Right atrium auricular region (tissue), 2 donors: ENCODE measurements at regions not wholly inside any gene's neighbourhood (a gene's known extent, or its start where the extent isn't known, plus 50 kb on each side); places are given as distances from the start of the nearest gene placed in this dataset.
A peak's percentile ranks its signal among the peaks of the same experiment; 100 is the strongest.

ENCODE experiments used
- DNase-seq: peaks from one replicate; pipeline ENCODE4 v3.0.0-alpha.2; 2019; ENCODE audit warnings: low spot score
- H3K27ac ChIP-seq, 2 donors: fragments of 200-600 bp; sonication (generic); 1 replicate in 1 of 2; 2 replicates in 1 of 2; pipeline ENCODE4 v1.5.1; 2016 to 2019
- H3K27me3 ChIP-seq, 2 donors: fragments of 200-600 bp; sonication (generic); one replicate each; pipeline versions ENCODE4 v1.5.1 to v1.6.0; 2017 to 2019
- H3K36me3 ChIP-seq: fragments of 200-600 bp; sonication (generic); one replicate; pipeline ENCODE4 v1.5.1; 2016
- H3K4me1 ChIP-seq, 2 donors: fragments of 200-600 bp; sonication (generic); one replicate each; pipeline versions ENCODE4 v1.5.1 to v1.6.0; 2017 to 2019
- H3K4me3 ChIP-seq, 2 donors: fragments of 200-600 bp; sonication (generic); 1 replicate in 1 of 2; 2 replicates in 1 of 2; pipeline ENCODE4 v1.5.1; 2017 to 2019; ENCODE audit warnings: mild to moderate bottlenecking in 1 of 2, moderate library complexity in 1 of 2
- H3K9me3 ChIP-seq, 2 donors: fragments of 200-600 bp; sonication (generic); one replicate each; pipeline ENCODE4 v1.5.1; 2019
- TF ChIP-seq, protein P1 (sequence below), 2 donors: fragments of 200-600 bp; sonication (generic); IDR thresholded peaks; one replicate each; pipeline ENCODE4 v1.5.1; 2019; ENCODE audit warnings: antibody characterized with exemption in 2 of 2

DNA sequence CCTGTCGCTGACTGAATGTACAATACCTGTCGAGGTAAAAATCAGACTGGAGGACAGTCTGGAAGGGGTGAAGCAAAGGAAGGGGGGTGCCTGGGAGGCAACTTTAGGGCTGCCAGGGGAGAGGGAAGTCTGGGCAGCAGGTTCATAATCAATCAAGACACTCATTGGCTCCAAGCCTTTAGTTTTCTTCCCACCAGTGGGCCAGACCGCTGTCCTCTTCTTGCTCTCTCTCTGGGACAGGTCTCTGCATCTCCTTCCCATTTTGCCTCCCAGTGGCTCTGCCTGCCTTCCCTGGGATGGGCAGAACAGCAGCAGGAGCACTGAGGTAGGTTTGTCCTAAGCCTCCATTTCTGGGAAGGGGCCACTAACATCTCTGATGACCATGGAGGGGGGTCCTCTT lies 206.5 kb downstream of the TTC8 start:
- Histone ChIP-seq H3K27me3 (peaks cover 0 to 9% of the 10 kb centered on the region in 2 donors), H3K9me3 (peaks cover 0 to 5% of the 10 kb centered on the region in 2 donors), H3K36me3 (no peaks in the 10 kb centered on the region), H3K4me1 (peaks cover 0 to 13% of the 10 kb centered on the region in 2 donors), H3K27ac (no peak overlapping the region), H3K4me3 (no peak overlapping the region)
- no peak for DNase-seq
- TF ChIP-seq, protein P1, sequence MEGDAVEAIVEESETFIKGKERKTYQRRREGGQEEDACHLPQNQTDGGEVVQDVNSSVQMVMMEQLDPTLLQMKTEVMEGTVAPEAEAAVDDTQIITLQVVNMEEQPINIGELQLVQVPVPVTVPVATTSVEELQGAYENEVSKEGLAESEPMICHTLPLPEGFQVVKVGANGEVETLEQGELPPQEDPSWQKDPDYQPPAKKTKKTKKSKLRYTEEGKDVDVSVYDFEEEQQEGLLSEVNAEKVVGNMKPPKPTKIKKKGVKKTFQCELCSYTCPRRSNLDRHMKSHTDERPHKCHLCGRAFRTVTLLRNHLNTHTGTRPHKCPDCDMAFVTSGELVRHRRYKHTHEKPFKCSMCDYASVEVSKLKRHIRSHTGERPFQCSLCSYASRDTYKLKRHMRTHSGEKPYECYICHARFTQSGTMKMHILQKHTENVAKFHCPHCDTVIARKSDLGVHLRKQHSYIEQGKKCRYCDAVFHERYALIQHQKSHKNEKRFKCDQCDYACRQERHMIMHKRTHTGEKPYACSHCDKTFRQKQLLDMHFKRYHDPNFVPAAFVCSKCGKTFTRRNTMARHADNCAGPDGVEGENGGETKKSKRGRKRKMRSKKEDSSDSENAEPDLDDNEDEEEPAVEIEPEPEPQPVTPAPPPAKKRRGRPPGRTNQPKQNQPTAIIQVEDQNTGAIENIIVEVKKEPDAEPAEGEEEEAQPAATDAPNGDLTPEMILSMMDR (IDR thresholded peaks at IDR 0.05), result no peak

DNA sequence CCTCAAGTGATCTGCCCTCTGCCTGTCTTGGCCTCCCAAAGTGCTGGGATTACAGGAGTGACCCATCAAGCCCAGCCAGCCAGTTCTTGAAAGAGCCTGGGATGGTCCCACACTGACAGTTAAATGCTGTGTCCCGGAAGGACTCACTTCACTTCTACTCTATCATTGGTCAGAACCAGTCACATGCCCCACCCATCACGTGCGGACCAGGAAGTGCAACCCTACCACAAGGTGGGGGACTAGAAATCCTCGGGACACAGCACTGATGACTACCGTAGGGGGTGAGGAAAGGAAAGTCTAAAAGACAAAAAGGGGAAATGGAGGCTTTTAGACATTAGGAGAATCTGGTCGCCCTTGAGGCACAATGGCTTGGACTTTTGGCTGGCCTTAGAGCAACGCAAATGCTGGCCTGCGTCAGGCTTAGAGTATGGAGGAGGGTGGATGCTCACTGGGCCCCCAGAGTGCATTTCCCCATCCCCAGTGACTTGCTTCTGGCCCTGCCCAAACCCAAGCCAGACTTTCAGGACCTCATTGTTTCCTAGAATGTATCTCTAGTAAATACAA lies 207.7 kb downstream of the TTC8 start:
- no peak for DNase-seq
- H3K4me3 ChIP-seq, result no peak overlapping the region
- peaks cover 0 to 5% of the 10 kb centered on the region in 2 donors for H3K4me1 ChIP-seq
- no peaks in the 10 kb centered on the region for H3K27me3 ChIP-seq
- TF ChIP-seq, protein P1 (IDR thresholded peaks at IDR 0.05), result no peak
- H3K36me3 ChIP-seq, result no peaks in the 10 kb centered on the region
- H3K9me3 ChIP-seq, result peaks cover 0 to 5% of the 10 kb centered on the region in 2 donors
- no peak overlapping the region for H3K27ac ChIP-seq

GRCh38 chr14:89033756-89034155 lies 209.3 kb downstream of the TTC8 start:
- H3K27ac ChIP-seq, result no peak overlapping the region
- no peak overlapping the region for H3K4me3 ChIP-seq
- H3K4me1 ChIP-seq, result no peaks in the 10 kb centered on the region
- H3K36me3 ChIP-seq, result no peaks in the 10 kb centered on the region
- peaks cover 0 to 1% of the 10 kb centered on the region in 2 donors for H3K9me3 ChIP-seq
- H3K27me3 ChIP-seq, result no peaks in the 10 kb centered on the region
- no peak for DNase-seq
- TF ChIP-seq, protein P1 (IDR thresholded peaks at IDR 0.05), result no peak

GRCh38 chr14:89036371-89036770 lies 211.9 kb downstream of the TTC8 start:
- H3K36me3 ChIP-seq, result no peaks in the 10 kb centered on the region

DNA sequence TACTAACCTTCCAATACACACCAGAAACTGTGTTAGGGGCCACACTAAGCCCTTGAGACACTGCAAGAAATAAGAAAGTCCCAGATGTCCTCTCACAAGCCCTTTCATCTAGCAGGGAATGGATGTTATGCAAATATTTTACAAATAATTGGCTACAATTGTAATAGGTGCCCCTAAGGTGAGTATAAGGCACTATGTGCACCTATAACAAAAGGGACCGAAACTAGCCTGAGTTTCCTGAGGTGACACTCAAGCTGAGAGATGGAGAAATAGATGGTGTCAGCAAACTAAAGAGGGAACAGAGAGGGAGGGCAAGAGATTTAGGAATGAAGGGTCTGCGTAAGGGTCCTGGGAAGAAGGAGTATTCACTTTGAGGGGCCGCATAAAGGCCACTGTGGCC lies 212.6 kb downstream of the TTC8 start:
- H3K9me3 ChIP-seq, result no peaks in the 10 kb centered on the region
- no peaks in the 10 kb centered on the region for H3K36me3 ChIP-seq
- no peak overlapping the region for H3K4me3 ChIP-seq
- H3K27me3 ChIP-seq, result no peaks in the 10 kb centered on the region
- H3K4me1 ChIP-seq, result peaks cover 0 to 9% of the 10 kb centered on the region in 2 donors
- TF ChIP-seq, protein P1 (IDR thresholded peaks at IDR 0.05), result no peak
- no peak for DNase-seq
- H3K27ac ChIP-seq, result no peak overlapping the region

More at GRCh38 chr14:89036371-89036770, 211.9 kb downstream of the TTC8 start:
- TF ChIP-seq, protein P1 (IDR thresholded peaks at IDR 0.05), result no peak
- Histone ChIP-seq H3K4me1 (peaks cover 0 to 7% of the 10 kb centered on the region in 2 donors), H3K4me3 (no peak overlapping the region), H3K9me3 (no peaks in the 10 kb centered on the region), H3K27me3 (no peaks in the 10 kb centered on the region), H3K27ac (no peak overlapping the region)
- no peak for DNase-seq

GRCh38 chr14:89040080-89040459 lies 215.6 kb downstream of the TTC8 start:
- DNase-seq, result no peak
- TF ChIP-seq, protein P1 (IDR thresholded peaks at IDR 0.05), result no peak
- Histone ChIP-seq H3K27ac (peak overlapping the region; percentile 82), H3K27me3 (no peaks in the 10 kb centered on the region), H3K9me3 (no peaks in the 10 kb centered on the region), H3K4me3 (peak overlapping the region in 1 of 2 donors; percentile 45), H3K4me1 (peaks cover 0 to 9% of the 10 kb centered on the region in 2 donors), H3K36me3 (no peaks in the 10 kb centered on the region)
